Trophoblast cell (in vitro differentiated cells and primary cell): ENCODE measurements at regions not wholly inside any gene's neighbourhood (a gene's known extent, or its start where the extent isn't known, plus 50 kb on each side); places are given as distances from the start of the nearest gene placed in this dataset.

ENCODE experiments used
- DNase-seq, 2 donors: peaks; one replicate each; pipeline ENCODE4 v3.0.0-alpha.2; 2016
- H2AFZ ChIP-seq: 2 replicates; pipeline ENCODE4 v1.6.1; 2013; ENCODE audit warnings: low read length, moderate library complexity, mild to moderate bottlenecking; ENCODE audit not compliant: insufficient read depth, poor library complexity
- H2AK5ac ChIP-seq: 2 replicates; pipeline ENCODE4 v1.6.1; 2013; ENCODE audit warnings: mild to moderate bottlenecking, low read length
- H2BK120ac ChIP-seq: 2 replicates; pipeline ENCODE4 v1.6.1; 2013; ENCODE audit warnings: low read length, mild to moderate bottlenecking, moderate library complexity; ENCODE audit not compliant: insufficient read depth, poor library complexity
- H2BK12ac ChIP-seq: 2 replicates; pipeline ENCODE4 v1.6.1; 2013; ENCODE audit warnings: mild to moderate bottlenecking, low read length, moderate library complexity
- H2BK5ac ChIP-seq: 2 replicates; pipeline ENCODE4 v1.6.1; 2013; ENCODE audit warnings: low read length, low read depth, moderate library complexity, mild to moderate bottlenecking; ENCODE audit not compliant: poor library complexity
- H3K14ac ChIP-seq: 2 replicates; pipeline ENCODE4 v1.6.1; 2013; ENCODE audit warnings: mild to moderate bottlenecking, low read length
- H3K18ac ChIP-seq: 2 replicates; pipeline ENCODE4 v1.6.1; 2013; ENCODE audit warnings: mild to moderate bottlenecking, low read length
- H3K23ac ChIP-seq: 2 replicates; pipeline ENCODE4 v1.6.1; 2013; ENCODE audit warnings: low read length
- H3K27ac ChIP-seq: 2 replicates; pipeline ENCODE4 v1.5.1; 2013; ENCODE audit warnings: low read depth, mild to moderate bottlenecking, inconsistent platforms, low read length, moderate library complexity
- H3K27me3 ChIP-seq: 2 replicates; pipeline ENCODE4 v1.6.1; 2013; ENCODE audit warnings: inconsistent platforms, mild to moderate bottlenecking, low read length, moderate library complexity; ENCODE audit not compliant: insufficient read depth
- H3K36me3 ChIP-seq, 2 experiments: 1 replicate in 1 of 2; 2 replicates in 1 of 2; pipeline ENCODE4 v1.6.1; 2013; ENCODE audit warnings: low read length in 2 of 2, mild to moderate bottlenecking in 2 of 2, moderate library complexity in 1 of 2; ENCODE audit not compliant: insufficient read depth in 2 of 2, control insufficient read depth in 1 of 2
- H3K4ac ChIP-seq: 2 replicates; pipeline ENCODE4 v1.6.1; 2013; ENCODE audit warnings: low read depth, mild to moderate bottlenecking, low read length, moderate library complexity
- H3K4me1 ChIP-seq, 2 experiments: 1 replicate in 1 of 2; 2 replicates in 1 of 2; pipeline ENCODE4 v1.6.1; 2013; ENCODE audit warnings: low read length in 2 of 2, mild to moderate bottlenecking in 2 of 2, moderate library complexity in 1 of 2; ENCODE audit not compliant: insufficient read depth in 2 of 2, control insufficient read depth in 1 of 2
- H3K4me2 ChIP-seq: 2 replicates; pipeline ENCODE4 v1.6.1; 2013; ENCODE audit warnings: inconsistent platforms, mild to moderate bottlenecking, low read length, moderate library complexity
- H3K4me3 ChIP-seq: 2 replicates; pipeline ENCODE4 v1.5.1; 2013; ENCODE audit warnings: mild to moderate bottlenecking, low read depth, low read length, inconsistent platforms
- H3K79me1 ChIP-seq: one replicate; pipeline ENCODE4 v1.6.1; 2013; ENCODE audit warnings: low read length
- H3K79me2 ChIP-seq: 2 replicates; pipeline ENCODE4 v1.6.1; 2013; ENCODE audit warnings: low read length, mild to moderate bottlenecking; ENCODE audit not compliant: control insufficient read depth, insufficient read depth, poor library complexity
- H3K9ac ChIP-seq: 2 replicates; pipeline ENCODE4 v1.6.1; 2013; ENCODE audit warnings: mild to moderate bottlenecking, low read length
- H3K9me3 ChIP-seq: 2 replicates; pipeline ENCODE4 v1.6.1; 2013; ENCODE audit warnings: low read depth, mild to moderate bottlenecking, control low read depth, inconsistent platforms, low read length; ENCODE audit not compliant: insufficient read depth
- H4K12ac ChIP-seq: 2 replicates; pipeline ENCODE4 v1.6.1; 2013; ENCODE audit warnings: low read depth, mild to moderate bottlenecking, low read length, moderate library complexity
- H4K8ac ChIP-seq: 2 replicates; pipeline ENCODE4 v1.6.1; 2013; ENCODE audit warnings: low read depth, mild to moderate bottlenecking, low read length, moderate library complexity
- H4K91ac ChIP-seq: one replicate; pipeline ENCODE4 v1.6.1; 2013; ENCODE audit warnings: low read depth, mild to moderate bottlenecking, low read length, moderate library complexity
- WGBS: extraction: QIAGEN DNeasy Blood & Tissue Kit; methylation state at CpG from one replicate; pipeline ENCODE4 v1.1.7; 2013; ENCODE audit warnings: missing lambda C conversion rate; ENCODE audit not compliant: insufficient read length, insufficient coverage; ENCODE audit errors: extremely low coverage; 5-methylcytosine and 5-hydroxymethylcytosine counted together

DNA sequence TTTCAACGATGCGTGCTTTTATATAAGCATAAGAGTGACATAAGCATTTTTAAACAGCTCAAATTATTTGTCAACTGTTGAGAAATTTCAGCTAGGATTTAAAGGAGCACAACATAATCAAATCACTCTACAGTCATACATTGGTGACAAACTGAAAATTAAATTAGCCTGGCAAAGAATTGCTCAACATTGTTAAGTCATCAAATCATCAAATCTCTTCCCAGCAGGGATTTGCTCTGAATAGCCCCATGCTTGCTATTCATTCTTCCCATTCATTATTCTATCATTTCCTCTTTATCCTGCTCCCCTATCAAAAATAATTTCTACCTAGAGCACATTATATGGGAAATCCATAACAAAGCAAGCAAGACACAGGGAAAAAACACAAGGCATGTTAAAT lies 198.7 kb upstream of the LUZP2 start:
- no peak for DNase-seq
- no peak overlapping the region for H3K4ac ChIP-seq
- no peak overlapping the region for H3K9ac ChIP-seq
- no peak overlapping the region for H2BK120ac ChIP-seq
- no peak overlapping the region for H2AK5ac ChIP-seq
- no peak overlapping the region for H2BK12ac ChIP-seq
- H3K4me1 ChIP-seq: no peaks in the 10 kb centered on the region
- no peak overlapping the region for H3K4me2 ChIP-seq
- no peak overlapping the region for H3K4me3 ChIP-seq
- H2AFZ ChIP-seq: no peak overlapping the region
- no peaks in the 10 kb centered on the region for H3K9me3 ChIP-seq
- H3K36me3 ChIP-seq: no peaks in the 10 kb centered on the region
- H3K27me3 ChIP-seq: no peaks in the 10 kb centered on the region
- no peak overlapping the region for H4K12ac ChIP-seq
- no peak overlapping the region for H3K18ac ChIP-seq
- H2BK5ac ChIP-seq: no peak overlapping the region
- H4K91ac ChIP-seq: no peak overlapping the region
- no peak overlapping the region for H3K23ac ChIP-seq
- no peak overlapping the region for H3K14ac ChIP-seq
- H4K8ac ChIP-seq: no peak overlapping the region
- H3K79me2 ChIP-seq: no peaks in the 10 kb centered on the region
- no CpG with 5 or more reads among the region's 2 CpGs for WGBS
- no peak overlapping the region for H3K27ac ChIP-seq
- H3K79me1 ChIP-seq: no peaks in the 10 kb centered on the region

DNA sequence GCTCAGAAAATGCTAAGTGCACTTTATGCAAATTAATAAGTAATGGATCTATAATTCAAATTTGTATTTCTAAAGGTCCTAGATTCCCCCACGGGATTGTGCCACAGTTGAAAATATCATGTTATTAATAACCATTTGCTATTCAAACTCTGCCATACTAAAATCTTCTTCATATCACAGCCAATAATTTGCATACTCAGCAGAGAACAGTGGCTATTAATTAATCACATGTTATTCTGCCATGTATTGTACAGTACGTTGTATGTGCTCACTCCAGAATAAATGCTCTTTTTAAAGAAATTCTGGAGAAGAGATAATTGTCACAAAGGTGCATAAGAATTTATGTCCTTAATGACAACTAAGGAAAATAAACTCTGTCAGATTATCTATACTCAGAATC lies 184.9 kb upstream of the LUZP2 start:
- Histone ChIP-seq H3K9ac (no peak overlapping the region), H3K14ac (no peak overlapping the region), H2AK5ac (no peak overlapping the region), H3K4me1 (no peaks in the 10 kb centered on the region), H3K4me3 (no peak overlapping the region), H3K23ac (no peak overlapping the region), H3K18ac (no peak overlapping the region), H2BK12ac (no peak overlapping the region), H4K91ac (no peak overlapping the region), H3K9me3 (peaks cover 6% of the 10 kb centered on the region), H2BK120ac (no peak overlapping the region), H3K27ac (no peak overlapping the region), H3K79me1 (no peaks in the 10 kb centered on the region), H2AFZ (no peak overlapping the region), H3K79me2 (no peaks in the 10 kb centered on the region), H2BK5ac (no peak overlapping the region), H4K12ac (no peak overlapping the region), H3K4ac (no peak overlapping the region), H3K4me2 (no peak overlapping the region), H3K36me3 (no peaks in the 10 kb centered on the region), H3K27me3 (no peaks in the 10 kb centered on the region), H4K8ac (no peak overlapping the region)
- DNase-seq: no peak
- no CpG with 5 or more reads among the region's 2 CpGs for WGBS

DNA sequence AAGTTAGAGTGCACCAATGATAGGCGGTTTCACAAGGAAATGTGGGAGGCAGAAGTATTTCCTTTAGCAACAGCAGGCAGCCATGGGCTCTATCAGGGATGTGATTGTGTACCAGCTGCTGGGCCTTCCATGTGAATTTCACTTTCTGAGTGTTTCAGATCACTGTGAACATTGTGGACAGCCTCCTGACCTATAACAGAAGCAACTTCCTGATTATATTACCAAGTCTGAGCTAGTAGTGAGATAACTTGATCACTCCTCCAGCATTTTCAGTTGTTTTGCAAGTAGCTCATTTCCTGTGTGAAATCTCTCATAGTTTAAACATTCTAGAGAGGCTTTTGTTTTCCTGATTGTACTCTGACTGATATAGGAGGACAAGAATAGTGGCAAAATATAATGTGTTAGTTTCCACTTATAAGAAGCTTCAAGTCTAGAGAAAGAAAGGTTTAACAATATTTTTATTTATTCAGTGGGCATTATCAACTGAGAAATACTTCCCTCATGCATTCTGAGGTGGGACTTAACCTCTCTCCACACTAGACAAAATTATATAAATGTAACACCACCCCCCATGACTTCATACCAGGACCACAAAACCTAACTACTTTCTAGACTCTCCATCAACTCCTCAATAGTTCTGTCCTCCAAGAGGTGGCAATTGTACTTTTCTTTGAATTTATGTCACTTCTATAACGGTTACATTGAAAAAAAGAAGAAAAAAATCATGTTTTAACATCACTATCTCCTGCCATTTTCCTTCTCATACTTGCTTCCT lies 184.2 kb upstream of the LUZP2 start:
- no peak overlapping the region for H4K8ac ChIP-seq
- no peak overlapping the region for H3K23ac ChIP-seq
- no peak for DNase-seq
- no peak overlapping the region for H3K14ac ChIP-seq
- WGBS: no CpG with 5 or more reads among the region's 2 CpGs
- no peaks in the 10 kb centered on the region for H3K27me3 ChIP-seq
- no peaks in the 10 kb centered on the region for H3K79me2 ChIP-seq
- no peak overlapping the region for H2BK120ac ChIP-seq
- H3K4me2 ChIP-seq: no peak overlapping the region
- H2AK5ac ChIP-seq: no peak overlapping the region
- no peak overlapping the region for H2BK12ac ChIP-seq
- peaks cover 6% of the 10 kb centered on the region for H3K9me3 ChIP-seq
- H3K18ac ChIP-seq: no peak overlapping the region
- no peak overlapping the region for H2BK5ac ChIP-seq
- H3K4me1 ChIP-seq: no peaks in the 10 kb centered on the region
- no peaks in the 10 kb centered on the region for H3K79me1 ChIP-seq
- H3K4ac ChIP-seq: no peak overlapping the region
- H2AFZ ChIP-seq: no peak overlapping the region
- H3K36me3 ChIP-seq: no peaks in the 10 kb centered on the region
- H3K9ac ChIP-seq: no peak overlapping the region
- H4K12ac ChIP-seq: no peak overlapping the region
- no peak overlapping the region for H3K27ac ChIP-seq
- no peak overlapping the region for H3K4me3 ChIP-seq
- H4K91ac ChIP-seq: no peak overlapping the region

DNA sequence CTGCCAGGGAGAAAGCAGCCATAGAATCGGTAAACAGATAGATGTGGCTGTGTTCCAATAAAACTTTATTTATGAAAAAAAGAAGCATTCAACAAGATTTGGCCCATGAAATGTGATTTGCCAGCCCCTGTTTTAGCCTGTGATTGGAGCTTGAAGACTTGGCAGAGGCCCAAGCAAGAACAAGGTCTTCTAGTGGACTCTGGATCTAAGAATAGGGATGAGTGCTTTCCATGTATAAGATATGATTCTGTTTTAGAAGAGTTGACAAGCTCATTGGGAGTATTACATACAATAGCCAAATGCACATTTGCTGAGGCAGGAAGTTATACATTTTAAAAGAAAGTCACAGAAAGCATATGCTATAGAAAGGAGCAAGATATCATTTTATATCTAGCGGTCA lies 175.6 kb upstream of the LUZP2 start:
- Histone ChIP-seq H3K9me3 (no peaks in the 10 kb centered on the region), H3K4me2 (no peak overlapping the region), H3K79me1 (no peaks in the 10 kb centered on the region), H3K23ac (no peak overlapping the region), H2AFZ (no peak overlapping the region), H3K36me3 (no peaks in the 10 kb centered on the region), H4K12ac (no peak overlapping the region), H4K8ac (no peak overlapping the region), H3K27ac (no peak overlapping the region), H2BK120ac (no peak overlapping the region), H4K91ac (no peak overlapping the region), H2BK5ac (no peak overlapping the region), H2AK5ac (no peak overlapping the region), H3K14ac (no peak overlapping the region), H3K4me1 (no peaks in the 10 kb centered on the region), H3K4ac (no peak overlapping the region), H3K9ac (no peak overlapping the region), H2BK12ac (no peak overlapping the region), H3K27me3 (no peaks in the 10 kb centered on the region), H3K79me2 (no peaks in the 10 kb centered on the region), H3K18ac (no peak overlapping the region), H3K4me3 (no peak overlapping the region)
- no CpG with 5 or more reads among the region's 2 CpGs for WGBS
- DNase-seq: no peak
